ENCODE measurements at regions not wholly inside any gene's neighbourhood (a gene's known extent, or its start where the extent isn't known, plus 50 kb on each side); places are given as distances from the start of the nearest gene placed in this dataset.

- Histone ChIP-seq H3K4me3 (replicated peaks in 1 of 3; ENCODE audit: insufficient read depth in 1 of 3, low read depth in 2 of 3, low read length in 3 of 3) (no peak overlapping the region), H3K4me2 (ENCODE audit: low read depth, low read length) (no peak overlapping the region), H2AFZ (ENCODE audit: low read length) (no peak overlapping the region), H3K79me2 (ENCODE audit: insufficient read depth, low read length) (no peaks in the 10 kb centered on the region), H3K27ac (ENCODE audit: extremely low read length, insufficient read depth, low read length) (no peak overlapping the region), H4K20me1 (ENCODE audit: insufficient read depth, low read length) (no peaks in the 10 kb centered on the region), H3K9ac (ENCODE audit: insufficient read depth, low read depth, low read length) (no peak overlapping the region), H3K36me3 (replicated peaks in 1 of 2; ENCODE audit: control insufficient read depth in 1 of 2, insufficient read depth in 2 of 2, low read length in 2 of 2) (no peaks in the 10 kb centered on the region), H3K4me1 (ENCODE audit: insufficient read depth, low read length) (no peaks in the 10 kb centered on the region), H3K9me3 (ENCODE audit: low read length) (no peaks in the 10 kb centered on the region), H3K27me3 (ENCODE audit: control insufficient read depth in 1 of 2, insufficient read depth in 2 of 2, low read length in 2 of 2) (peaks cover 13 to 49% of the 10 kb centered on the region in 2 experiments)
- no TSS peak for BruUV-seq (replicated peaks)
- POLR2A ChIA-PET = no interaction called here
- in situ Hi-C loops (cut with HindIII; ENCODE audit: extremely low pct_ligation_motif_present, low pct_unique_long_range_greater_than_20kb) (no loop called here), intact Hi-C loops (cut with micrococcal nuclease; ENCODE audit: unreplicated experiment) (no loop called here)
- DNase-seq (ENCODE audit: low spot score) (no peak), ATAC-seq (no peak), FAIRE-seq (no peak)
- TF ChIP-seq KDM1A (CRISPR knock-in tag; IDR thresholded peaks at IDR 0.05) (no peak), HNF4G (IDR thresholded peaks at IDR 0.05; ENCODE audit: borderline replicate concordance, low read depth, low read length) (no peak), HNF4G (CRISPR knock-in tag; IDR thresholded peaks at IDR 0.05; ENCODE audit: borderline replicate concordance, low read depth) (no peak), KIAA2018 (CRISPR knock-in tag; IDR thresholded peaks at IDR 0.05; ENCODE audit: borderline replicate concordance) (no peak)
- CTCF ChIA-PET (ENCODE audit: low intra/inter-chr PET ratio, low total read pairs) = no interaction called here
- WGBS (ENCODE audit: low lambda C conversion rate) = 32% methylated on average over 5 of the region's 5 CpGs
Observed at GRCh38 chr16:29126616-29127015, 141.8 kb downstream of the LAT start.

All from HepG2 (cell line).